Stimulated activated CD4-positive, alpha-beta T cell treated with anti-CD3 and anti-CD28 coated beads, Interleukin-2, amount 100 ng/mL, for 4 hours (primary cell): ENCODE measurements at regions not wholly inside any gene's neighbourhood (a gene's known extent, or its start where the extent isn't known, plus 50 kb on each side); places are given as distances from the start of the nearest gene placed in this dataset.
A peak's percentile ranks its signal among the peaks of the same experiment; 100 is the strongest.

Source experiments
- DNase-seq: peaks from one replicate; pipeline ENCODE4 v3.0.0-alpha.2; 2020; ENCODE audit warnings: low read depth

- DNase-seq = no peak
Measured at GRCh38 chr16:85423631-85424030, 189.5 kb upstream of the GSE1 start.

GRCh38 chr16:85424260-85425073, 188.7 kb upstream of the GSE1 start:
- no peak for DNase-seq

- DNase-seq = no peak
Measured at GRCh38 chr16:85425074-85425662, 188.0 kb upstream of the GSE1 start.

GRCh38 chr16:85426806-85427205, 186.3 kb upstream of the GSE1 start:
- no peak for DNase-seq

- peak; percentile 18 for DNase-seq
Measured at GRCh38 chr16:85428168-85428898, 184.8 kb upstream of the GSE1 start.

- no peak for DNase-seq
Measured at GRCh38 chr16:85428899-85429775, 184.0 kb upstream of the GSE1 start.

- DNase-seq = no peak
Measured at GRCh38 chr16:85429776-85430522, 183.2 kb upstream of the GSE1 start.

GRCh38 chr16:85430523-85431421, 182.3 kb upstream of the GSE1 start:
- DNase-seq = no peak

GRCh38 chr16:85431431-85432124, 181.5 kb upstream of the GSE1 start:
- DNase-seq = no peak

GRCh38 chr16:85432606-85433005, 180.5 kb upstream of the GSE1 start:
- no peak for DNase-seq

- no peak for DNase-seq
Measured at GRCh38 chr16:85433477-85433876, 179.6 kb upstream of the GSE1 start.

- DNase-seq = no peak
Measured at GRCh38 chr16:85435286-85435685, 177.8 kb upstream of the GSE1 start.

- DNase-seq = no peak
Measured at GRCh38 chr16:85435700-85436099, 177.4 kb upstream of the GSE1 start.

- no peak for DNase-seq
Measured at GRCh38 chr16:85436207-85436606, 176.9 kb upstream of the GSE1 start.

- no peak for DNase-seq
Measured at GRCh38 chr16:85436636-85437165, 176.4 kb upstream of the GSE1 start.

GRCh38 chr16:85437166-85438052, 175.7 kb upstream of the GSE1 start:
- DNase-seq = no peak

- DNase-seq = no peak
Measured at GRCh38 chr16:85438981-85439685, 174.0 kb upstream of the GSE1 start.

- DNase-seq = no peak
Measured at GRCh38 chr16:85440744-85441143, 172.4 kb upstream of the GSE1 start.
